Loucy (cell line): ENCODE measurements at regions not wholly inside any gene's neighbourhood (a gene's known extent, or its start where the extent isn't known, plus 50 kb on each side); places are given as distances from the start of the nearest gene placed in this dataset.

Experiments used
- CTCF ChIP-seq: fragments of 200-600 bp; sonication (generic); conservative IDR thresholded peaks from 2 replicates; pipeline ENCODE4 v1.5.1; 2014; ENCODE audit warnings: mild to moderate bottlenecking, antibody characterized with exemption, low read length
- EZH2phosphoT487 ChIP-seq: fragments of 200-600 bp; IDR thresholded peaks from 2 replicates; pipeline ENCODE4 v1.6.1; 2018; ENCODE audit warnings: antibody characterized with exemption, mild to moderate bottlenecking, moderate library complexity, borderline replicate concordance

DNA sequence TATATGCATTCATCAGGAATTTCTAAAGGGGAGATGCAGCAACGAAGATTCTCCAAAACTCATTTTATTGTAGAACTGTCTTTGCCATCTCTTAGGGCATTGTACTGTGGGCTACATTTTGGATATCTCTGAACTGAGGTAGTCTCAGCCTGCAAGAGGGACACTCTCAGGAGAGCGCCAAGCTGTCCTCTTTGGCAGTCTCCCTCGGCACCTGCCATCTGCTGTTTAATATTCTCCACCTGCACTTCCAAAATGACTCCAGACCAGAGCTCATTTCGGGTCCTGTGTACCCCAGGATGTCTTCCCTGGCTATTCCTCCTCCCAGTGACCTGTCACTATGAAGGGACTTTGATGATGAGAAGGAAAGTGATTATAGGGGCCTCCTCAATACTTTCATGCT lies 356.3 kb upstream of the C1orf174 start:
- no peak for TF ChIP-seq CTCF
- no peak for TF ChIP-seq EZH2phosphoT487
